ENCODE measurements at regions not wholly inside any gene's neighbourhood (a gene's known extent, or its start where the extent isn't known, plus 50 kb on each side); places are given as distances from the start of the nearest gene placed in this dataset.

GRCh38 chr3:153714588-153715290 lies 406.5 kb upstream of the ARHGEF26 start:
- DNase-seq (ENCODE audit: low read depth in 1 of 2, low spot score in 1 of 2) = no peak

GRCh38 chr3:153722157-153722556 lies 399.0 kb upstream of the ARHGEF26 start:
- DNase-seq (ENCODE audit: low read depth in 1 of 2, low spot score in 1 of 2) = no peak

GRCh38 chr3:153731071-153731470 lies 390.1 kb upstream of the ARHGEF26 start:
- DNase-seq (ENCODE audit: low read depth in 1 of 2, low spot score in 1 of 2) = no peak

- DNase-seq (ENCODE audit: low read depth in 1 of 2, low spot score in 1 of 2) = no peak
Measured at GRCh38 chr3:153734777-153735551, 386.2 kb upstream of the ARHGEF26 start.

GRCh38 chr3:153740109-153740508 lies 381.1 kb upstream of the ARHGEF26 start:
- DNase-seq (ENCODE audit: low read depth in 1 of 2, low spot score in 1 of 2) = no peak

- DNase-seq (ENCODE audit: low read depth in 1 of 2, low spot score in 1 of 2) = no peak
Measured at GRCh38 chr3:153744889-153745288, 376.3 kb upstream of the ARHGEF26 start.

- no peak for DNase-seq (ENCODE audit: low read depth in 1 of 2, low spot score in 1 of 2)
Measured at GRCh38 chr3:153746211-153746610, 375.0 kb upstream of the ARHGEF26 start.

- no peak for DNase-seq (ENCODE audit: low read depth in 1 of 2, low spot score in 1 of 2)
Measured at GRCh38 chr3:153749070-153749610, 372.1 kb upstream of the ARHGEF26 start.

GRCh38 chr3:153752405-153753027 lies 368.7 kb upstream of the ARHGEF26 start:
- no peak for DNase-seq (ENCODE audit: low read depth in 1 of 2, low spot score in 1 of 2)

GRCh38 chr3:153753035-153753434 lies 368.2 kb upstream of the ARHGEF26 start:
- DNase-seq (ENCODE audit: low read depth in 1 of 2, low spot score in 1 of 2) = no peak

GRCh38 chr3:153756816-153757215 lies 364.4 kb upstream of the ARHGEF26 start:
- no peak for DNase-seq (ENCODE audit: low read depth in 1 of 2, low spot score in 1 of 2)

- no peak for DNase-seq (ENCODE audit: low read depth in 1 of 2, low spot score in 1 of 2)
Measured at GRCh38 chr3:153757839-153758238, 363.4 kb upstream of the ARHGEF26 start.

- no peak for DNase-seq (ENCODE audit: low read depth in 1 of 2, low spot score in 1 of 2)
Measured at GRCh38 chr3:153760948-153761347, 360.2 kb upstream of the ARHGEF26 start.

GRCh38 chr3:153762411-153763235 lies 358.6 kb upstream of the ARHGEF26 start:
- DNase-seq (ENCODE audit: low read depth in 1 of 2, low spot score in 1 of 2) = no peak

- no peak for DNase-seq (ENCODE audit: low read depth in 1 of 2, low spot score in 1 of 2)
Measured at GRCh38 chr3:153767601-153768560, 353.3 kb upstream of the ARHGEF26 start.

- peak in 1 of 2 donors; percentile 9 for DNase-seq (ENCODE audit: low read depth in 1 of 2, low spot score in 1 of 2)
Measured at GRCh38 chr3:153768561-153769469, 352.4 kb upstream of the ARHGEF26 start.

- no peak for DNase-seq (ENCODE audit: low read depth in 1 of 2, low spot score in 1 of 2)
Measured at GRCh38 chr3:153783106-153783505, 338.1 kb upstream of the ARHGEF26 start.

GRCh38 chr3:153783741-153784480 lies 337.3 kb upstream of the ARHGEF26 start:
- no peak for DNase-seq (ENCODE audit: low read depth in 1 of 2, low spot score in 1 of 2)

Data from stimulated activated CD4-positive, alpha-beta T cell treated with anti-CD3 and anti-CD28 coated beads, Interleukin-15, amount 100 ng/mL, for 1 hour (primary cell).